C4-2B (cell line): ENCODE measurements at regions not wholly inside any gene's neighbourhood (a gene's known extent, or its start where the extent isn't known, plus 50 kb on each side); places are given as distances from the start of the nearest gene placed in this dataset.

Experiments used
- H3K27ac ChIP-seq: fragments of 450-650 bp; 2 replicates; pipeline ENCODE4 v1.5.1; 2017
- CTCF ChIP-seq: fragments of 450-650 bp; conservative IDR thresholded peaks from 2 replicates; pipeline ENCODE4 v1.5.1; 2017; ENCODE audit warnings: mild to moderate bottlenecking
- ZFX ChIP-seq: fragments of 450-650 bp; IDR thresholded peaks from 2 replicates; pipeline ENCODE4 v1.6.1; 2017

DNA sequence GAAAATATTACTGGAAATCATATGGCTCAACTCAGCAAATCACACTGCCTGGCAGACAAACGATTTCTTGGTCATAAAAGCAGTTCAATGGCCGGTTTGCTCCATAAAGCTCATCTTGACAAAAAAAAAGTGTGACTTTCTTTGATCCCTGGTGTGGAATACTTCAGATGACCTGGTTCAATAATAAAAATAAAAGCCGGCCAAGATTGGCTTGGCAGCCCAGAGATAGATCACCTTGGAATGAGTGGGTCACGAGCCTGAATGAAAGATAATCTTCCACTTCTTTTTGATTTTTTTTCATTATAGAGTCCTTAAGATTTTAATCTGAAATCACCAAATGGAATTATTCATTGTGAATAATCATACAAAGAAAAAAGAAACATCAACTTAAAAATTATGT lies 445.3 kb upstream of the CITED2 start:
- TF ChIP-seq CTCF, result no peak
- no peak for TF ChIP-seq ZFX
- no peak overlapping the region for H3K27ac ChIP-seq

- no peak overlapping the region for H3K27ac ChIP-seq
- TF ChIP-seq CTCF (no peak), ZFX (no peak)
Measured at GRCh38 chr6:139812939-139813338, 438.5 kb upstream of the CITED2 start.

GRCh38 chr6:139801571-139802321 lies 427.3 kb upstream of the CITED2 start:
- H3K27ac ChIP-seq, result no peak overlapping the region
- no peak for TF ChIP-seq CTCF
- no peak for TF ChIP-seq ZFX

DNA sequence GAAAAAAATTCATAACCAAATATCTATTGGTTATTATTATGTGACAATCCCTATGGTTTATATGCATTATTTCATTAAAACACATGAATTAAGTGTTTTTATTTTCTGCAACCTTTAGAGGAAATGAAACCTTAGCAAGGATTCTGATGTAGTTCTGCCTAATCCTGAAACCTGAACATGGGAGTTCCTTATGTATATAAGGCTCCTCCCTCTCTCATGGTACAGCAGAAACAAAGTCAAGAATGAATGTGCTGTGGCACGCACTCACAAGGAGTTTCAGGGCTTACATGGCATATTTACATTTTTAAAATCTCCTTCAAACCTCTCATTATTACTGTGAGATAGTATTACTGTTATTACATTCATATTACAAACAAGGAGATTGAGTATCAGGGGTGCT lies 426.4 kb upstream of the CITED2 start:
- H3K27ac ChIP-seq, result no peak overlapping the region
- TF ChIP-seq ZFX (no peak), CTCF (no peak)

GRCh38 chr6:139790527-139790926 lies 416.1 kb upstream of the CITED2 start:
- H3K27ac ChIP-seq, result no peak overlapping the region

GRCh38 chr6:139784222-139784769 lies 409.8 kb upstream of the CITED2 start:
- TF ChIP-seq ZFX (no peak), CTCF (no peak)
- no peak overlapping the region for H3K27ac ChIP-seq

More at GRCh38 chr6:139790527-139790926, 416.1 kb upstream of the CITED2 start:
- no peak for TF ChIP-seq CTCF
- no peak for TF ChIP-seq ZFX

- TF ChIP-seq CTCF (no peak), ZFX (no peak)
Measured at GRCh38 chr6:139779988-139780774, 405.7 kb upstream of the CITED2 start.

More at GRCh38 chr6:139779988-139780774, 405.7 kb upstream of the CITED2 start:
- no peak overlapping the region for H3K27ac ChIP-seq
